GM12878 (cell line): ENCODE measurements at regions not wholly inside any gene's neighbourhood (a gene's known extent, or its start where the extent isn't known, plus 50 kb on each side); places are given as distances from the start of the nearest gene placed in this dataset.

Source experiments
- ATAC-seq: fragments of 200-7000 bp; cut with Tn5 transposase; 3 replicates; pipeline ENCODE4 v1.9.1; 2020; ENCODE audit warnings: mild to moderate bottlenecking, moderate library complexity
- BruUV-seq: library from RNA; stranded (reverse); fragments of 400-500 nt; replicated peaks from 2 replicates; lab custom pipeline; 2021; lab: Mats Ljungman, UMichigan
- CTCF ChIA-PET: fragments of 300-600 bp; sonication (Branson Sonifier 250); formaldehyde crosslinking; extraction: SDS; loops from one replicate; lab custom pipeline; 2021; ENCODE audit warnings: inconsistent platforms; lab: Yijun Ruan, JAX
- POLR2A ChIA-PET: fragments of 350-600 bp; formaldehyde crosslinking; extraction: SDS; loops from one replicate; lab custom pipeline; 2021; ENCODE audit warnings: inconsistent platforms; lab: Charles Lee
- RAD21 ChIA-PET: fragments of 300-600 bp; sonication (Branson Sonifier 250); formaldehyde crosslinking; loops from one replicate; lab custom pipeline; 2023; ENCODE audit warnings: antibody characterized with exemption; ENCODE audit not compliant: unreplicated experiment; lab: Charles Lee
- SMC1A ChIA-PET: fragments of 300-600 bp; sonication (Branson Sonifier 250); formaldehyde crosslinking; loops from one replicate; lab custom pipeline; 2023; ENCODE audit not compliant: unreplicated experiment, uncharacterized antibody; lab: Charles Lee
- DNase-seq: peaks from one replicate; pipeline ENCODE4 v3.0.0-alpha.2; 2011; ENCODE audit warnings: low read depth, low spot score
- FAIRE-seq: peaks from 3 replicates; lab custom pipeline; 2011; peaks lifted over from hg19 to GRCh38; lab: Jason Lieb, UNC
- H2AFZ ChIP-seq: 2 replicates; pipeline ENCODE4 v1.6.0; 2011; ENCODE audit warnings: low read depth, low read length, control low read depth; ENCODE audit not compliant: control insufficient read depth
- H3K27ac ChIP-seq: 2 replicates; pipeline ENCODE4 v1.5.1; 2011; ENCODE audit warnings: control low read depth; ENCODE audit not compliant: control insufficient read depth, insufficient read depth
- H3K27me3 ChIP-seq, 2 experiments: replicated peaks in 1 of 2; 2 replicates each; pipeline versions ENCODE4 v1.6.0 to v1.6.1; 2011; ENCODE audit warnings: low read length in 1 of 2; ENCODE audit not compliant: control insufficient read depth in 2 of 2, insufficient read depth in 2 of 2
- H3K36me3 ChIP-seq, 2 experiments: 2 replicates each; pipeline ENCODE4 v1.5.1; 2011; ENCODE audit warnings: low read length in 1 of 2; ENCODE audit not compliant: control insufficient read depth in 2 of 2, insufficient read depth in 2 of 2
- H3K4me1 ChIP-seq: 2 replicates; pipeline ENCODE4 v1.6.1; 2011; ENCODE audit warnings: mild to moderate bottlenecking, low read length, moderate library complexity, mixed read lengths; ENCODE audit not compliant: control insufficient read depth, insufficient read depth
- H3K4me2 ChIP-seq: 2 replicates; pipeline ENCODE4 v1.6.0; 2011; ENCODE audit warnings: control low read depth; ENCODE audit not compliant: control insufficient read depth, insufficient read depth
- H3K4me3 ChIP-seq: fragments of 200-600 bp; sonication (generic); 2 replicates; pipeline ENCODE4 v1.5.1; 2016
- H3K79me2 ChIP-seq: 2 replicates; pipeline ENCODE4 v1.6.0; 2011; ENCODE audit warnings: low read length; ENCODE audit not compliant: control insufficient read depth, insufficient read depth
- H3K9ac ChIP-seq: 2 replicates; pipeline ENCODE4 v1.8.0; 2011; ENCODE audit warnings: low read length, control low read depth, mixed read lengths; ENCODE audit not compliant: control insufficient read depth, insufficient read depth
- H3K9me3 ChIP-seq: replicated peaks from 3 replicates; pipeline ENCODE4 v1.5.1; 2011; ENCODE audit warnings: mild to moderate bottlenecking, low read length; ENCODE audit not compliant: control insufficient read depth, insufficient read depth
- H4K20me1 ChIP-seq: 2 replicates; pipeline ENCODE4 v1.6.0; 2011; ENCODE audit not compliant: control insufficient read depth, insufficient read depth
- BCL11A ChIP-seq: IDR thresholded peaks from 2 replicates; pipeline ENCODE4 v1.6.1; 2011; ENCODE audit warnings: low read depth, low read length
- CHD4 ChIP-seq: fragments of 200-600 bp; sonication (generic); IDR thresholded peaks from 2 replicates; pipeline ENCODE4 v1.6.1; 2016; ENCODE audit warnings: mild to moderate bottlenecking
- E2F4 ChIP-seq: IDR thresholded peaks from 2 replicates; pipeline ENCODE4 v1.6.1; 2012; ENCODE audit warnings: low read depth, low read length, improper control_type of control experiment
- ESRRA ChIP-seq: IDR thresholded peaks from 2 replicates; pipeline ENCODE4 v1.6.1; 2012; ENCODE audit warnings: mild to moderate bottlenecking, low read length, improper control_type of control experiment
- GATAD2B ChIP-seq: fragments of 450-650 bp; conservative IDR thresholded peaks from 2 replicates; pipeline ENCODE4 v1.6.1; 2017; ENCODE audit warnings: low read depth, mild to moderate bottlenecking, moderate library complexity
- HCFC1 ChIP-seq: fragments of 150-350 bp; IDR thresholded peaks from 2 replicates; pipeline ENCODE4 v1.6.1; 2014; ENCODE audit warnings: low read length
- KAT2A ChIP-seq: conservative IDR thresholded peaks from 2 replicates; pipeline ENCODE4 v1.6.1; 2011; ENCODE audit warnings: low read depth, low read length; ENCODE audit not compliant: control insufficient read depth
- MEF2A ChIP-seq: IDR thresholded peaks from 2 replicates; pipeline ENCODE4 v1.6.1; 2011; ENCODE audit warnings: low read depth, mild to moderate bottlenecking, low read length, moderate library complexity; ENCODE audit not compliant: insufficient read depth
- RBBP5 ChIP-seq: fragments of 200-600 bp; sonication (generic); conservative IDR thresholded peaks from 2 replicates; pipeline ENCODE4 v1.6.1; 2016
- SREBF1 ChIP-seq: IDR thresholded peaks from 2 replicates; pipeline ENCODE4 v1.6.1; 2012; ENCODE audit warnings: mild to moderate bottlenecking, low read length
- WGBS: methylation state at CpG from one replicate; pipeline ENCODE4 v1.1.6; 2016; ENCODE audit warnings: low lambda C conversion rate; ENCODE audit not compliant: insufficient replicate concordance, insufficient coverage; ENCODE audit errors: missing lambda C conversion rate; 5-methylcytosine and 5-hydroxymethylcytosine counted together
- in situ Hi-C: fragments of 300-500 bp; cut with MboI; formaldehyde crosslinking; loops from 9 replicates; pipeline ENCODE4 v1.14.3; 2018; ENCODE audit warnings: mixed read lengths
- intact Hi-C: fragments of 100-400 bp; cut with micrococcal nuclease; formaldehyde crosslinking; loops from one replicate; pipeline ENCODE4 v1.14.2; 2022; ENCODE audit not compliant: unreplicated experiment

GRCh38 chr2:64867253-64867996 is 121.8 kb upstream of the SLC1A4 start:
- RAD21 ChIA-PET, result interaction anchor here (0.5 to 3.6 kb wide), 19 partner anchors 36 to 537 kb away, joined by 3 to 18 read pairs (median 4); partner anchors contain the start of gene AFTPH
- intact Hi-C loops, result no loop called here

GRCh38 chr2:64869126-64869525 is 120.1 kb upstream of the SLC1A4 start:
- no peak overlapping the region for H3K9ac ChIP-seq
- 76% methylated on average over 10 of the region's 10 CpGs for WGBS

More at GRCh38 chr2:64867253-64867996, 121.8 kb upstream of the SLC1A4 start:
- H3K27me3 ChIP-seq, result no peaks in the 10 kb centered on the region
- H3K79me2 ChIP-seq, result no peaks in the 10 kb centered on the region; the same call in 1 of the 2 replicates
- ChIA-PET SMC1A (interaction anchor here (0.7 to 3.2 kb wide), 17 partner anchors 34 to 536 kb away, joined by 3 to 22 read pairs (median 4); no protein-coding TSS in a partner anchor), POLR2A (interaction anchor here (1.2 to 1.6 kb wide), 2 partner anchors 50 to 277 kb away, joined by 3 to 4 read pairs; no protein-coding TSS in a partner anchor)
- H2AFZ ChIP-seq, result no peak overlapping the region
- no peak overlapping the region for H3K4me3 ChIP-seq
- no peaks in the 10 kb centered on the region for H3K36me3 ChIP-seq
- H3K4me1 ChIP-seq, result peaks cover 27% of the 10 kb centered on the region
- ATAC-seq (no peak), DNase-seq (no peak)
- in situ Hi-C loops, result loop anchor here (10.0 kb wide), 1 partner anchor 273 kb away; no protein-coding TSS in a partner anchor
- no peaks in the 10 kb centered on the region for H4K20me1 ChIP-seq
- TF ChIP-seq MEF2A (no peak), RBBP5 (no peak), SREBF1 (no peak), ESRRA (no peak)
- TF ChIP-seq, all 136 proteins: peak for 0
- no peak for FAIRE-seq
- Histone ChIP-seq H3K9me3 (peaks cover 3% of the 10 kb centered on the region; the same call in 2 of the 3 replicates), H3K4me2 (no peak overlapping the region), H3K27ac (no peak overlapping the region), H3K9ac (no peak overlapping the region)
- WGBS, result 89% methylated on average over 9 of the region's 9 CpGs
- BruUV-seq, result no TSS peak
- CTCF ChIA-PET, result interaction anchor here (0.6 to 3.2 kb wide), 24 partner anchors 8 to 536 kb away, joined by 3 to 30 read pairs (median 5); partner anchors contain the start of gene AFTPH

More at GRCh38 chr2:64869126-64869525, 120.1 kb upstream of the SLC1A4 start:
- FAIRE-seq, result no peak
- Histone ChIP-seq H3K4me3 (no peak overlapping the region), H3K4me2 (no peak overlapping the region), H3K9me3 (no peaks in the 10 kb centered on the region), H3K79me2 (no peaks in the 10 kb centered on the region; the same call in 1 of the 2 replicates), H2AFZ (no peak overlapping the region), H3K27me3 (no peaks in the 10 kb centered on the region), H3K27ac (no peak overlapping the region), H4K20me1 (no peaks in the 10 kb centered on the region), H3K36me3 (no peaks in the 10 kb centered on the region), H3K4me1 (peaks cover 19% of the 10 kb centered on the region)
- no peak for ATAC-seq
- intact Hi-C loops, result no loop called here
- DNase-seq, result no peak
- TF ChIP-seq BCL11A (no peak), CHD4 (no peak), E2F4 (no peak), GATAD2B (no peak), KAT2A (no peak), HCFC1 (no peak)
- SMC1A ChIA-PET, result interaction anchor here (1.3 to 3.2 kb wide), 5 partner anchors 44 to 346 kb away, joined by 4 to 22 read pairs (median 5); partner anchors contain the start of gene AFTPH
- no TSS peak for BruUV-seq
- RAD21 ChIA-PET, result interaction anchor here (1.2 to 3.6 kb wide), 5 partner anchors 223 to 538 kb away, joined by 3 to 18 read pairs (median 7); partner anchors contain the start of gene AFTPH
- in situ Hi-C loops, result loop anchor here (10.0 kb wide), 1 partner anchor 274 kb away; no protein-coding TSS in a partner anchor
- POLR2A ChIA-PET, result interaction anchor here (0.5 kb wide), 1 partner anchor 425 kb away, joined by 5 read pairs; no protein-coding TSS in a partner anchor
- CTCF ChIA-PET, result interaction anchor here (0.9 to 3.2 kb wide), 6 partner anchors 12 to 541 kb away, joined by 3 to 30 read pairs (median 6); partner anchors contain the start of gene AFTPH
